ENCODE measurements at regions not wholly inside any gene's neighbourhood (a gene's known extent, or its start where the extent isn't known, plus 50 kb on each side); places are given as distances from the start of the nearest gene placed in this dataset.

- no peaks in the 10 kb centered on the region for H4K20me1 ChIP-seq (ENCODE audit: insufficient read depth, low read length)
- CTCF ChIA-PET (ENCODE audit: low intra/inter-chr PET ratio, low total read pairs) = no interaction called here
- no peak overlapping the region for H3K27ac ChIP-seq (ENCODE audit: extremely low read length, insufficient read depth, low read length)
- H3K4me2 ChIP-seq (ENCODE audit: low read depth, low read length) = no peak overlapping the region
- H3K9me3 ChIP-seq (ENCODE audit: low read length) = no peaks in the 10 kb centered on the region
- POLR2A ChIA-PET = no interaction called here
- H2AFZ ChIP-seq (ENCODE audit: low read length) = no peak overlapping the region
- no peak overlapping the region for H3K4me3 ChIP-seq (replicated peaks in 1 of 3; ENCODE audit: insufficient read depth in 1 of 3, low read depth in 2 of 3, low read length in 3 of 3)
- no peaks in the 10 kb centered on the region for H3K36me3 ChIP-seq (replicated peaks in 1 of 2; ENCODE audit: control insufficient read depth in 1 of 2, insufficient read depth in 2 of 2, low read length in 2 of 2)
- no peaks in the 10 kb centered on the region for H3K4me1 ChIP-seq (ENCODE audit: insufficient read depth, low read length)
- WGBS (ENCODE audit: low lambda C conversion rate) = under 1% methylated on average over 5 of the region's 5 CpGs
- no peak for TF ChIP-seq ZBTB21 (CRISPR knock-in tag; IDR thresholded peaks at IDR 0.05)
- TF ChIP-seq SNRNP70 (IDR thresholded peaks at IDR 0.05; ENCODE audit: low read depth, low read length) = no peak
- TF ChIP-seq AGO1 (IDR thresholded peaks at IDR 0.05; ENCODE audit: low read depth, low read length, poor library complexity, severe bottlenecking) = no peak
- TF ChIP-seq ZNF746 (CRISPR knock-in tag; IDR thresholded peaks at IDR 0.05) = no peak
- no peak for TF ChIP-seq ZNF17 (CRISPR knock-in tag; IDR thresholded peaks at IDR 0.05)
- TF ChIP-seq RFXAP (CRISPR knock-in tag; IDR thresholded peaks at IDR 0.05; ENCODE audit: borderline replicate concordance) = no peak
- no peak for TF ChIP-seq PAX8 (CRISPR knock-in tag; IDR thresholded peaks at IDR 0.05; ENCODE audit: borderline replicate concordance)
- no peak for TF ChIP-seq CBX5 (CRISPR knock-in tag; IDR thresholded peaks at IDR 0.05; ENCODE audit: borderline replicate concordance)
- no peak for TF ChIP-seq SSRP1 (CRISPR knock-in tag; IDR thresholded peaks at IDR 0.05)
- no peak for TF ChIP-seq ZNF713 (CRISPR knock-in tag; IDR thresholded peaks at IDR 0.05)
- no peak for TF ChIP-seq WIZ (CRISPR knock-in tag; IDR thresholded peaks at IDR 0.05)
- TF ChIP-seq ZNF879 (CRISPR knock-in tag; IDR thresholded peaks at IDR 0.05) = no peak
- TF ChIP-seq ZFP36L1 (CRISPR knock-in tag; IDR thresholded peaks at IDR 0.05) = no peak
- TF ChIP-seq RFX1 (IDR thresholded peaks at IDR 0.05) = no peak
- TF ChIP-seq ZNF558 (CRISPR knock-in tag; IDR thresholded peaks at IDR 0.05; ENCODE audit: borderline replicate concordance) = no peak
- ATAC-seq = no peak
- no peak for FAIRE-seq
- H3K9ac ChIP-seq (ENCODE audit: insufficient read depth, low read depth, low read length) = no peak overlapping the region
- H3K27me3 ChIP-seq (ENCODE audit: control insufficient read depth in 1 of 2, insufficient read depth in 2 of 2, low read length in 2 of 2) = no peaks in the 10 kb centered on the region; a peak in 1 of 5 replicates
- no peaks in the 10 kb centered on the region for H3K79me2 ChIP-seq (ENCODE audit: insufficient read depth, low read length)
- in situ Hi-C loops (cut with HindIII; ENCODE audit: extremely low pct_ligation_motif_present, low pct_unique_long_range_greater_than_20kb) (no loop called here), intact Hi-C loops (cut with micrococcal nuclease; ENCODE audit: unreplicated experiment) (no loop called here)
- no TSS peak for BruUV-seq (replicated peaks)
- DNase-seq (ENCODE audit: low spot score) = no peak
Observed at GRCh38 chr13:47036294-47037008, 139.6 kb upstream of the HTR2A start.

Data from HepG2 (cell line).